HCT116 (cell line): ENCODE measurements at regions not wholly inside any gene's neighbourhood (a gene's known extent, or its start where the extent isn't known, plus 50 kb on each side); places are given as distances from the start of the nearest gene placed in this dataset.

Experiments
- ATAC-seq: fragments of 200-7000 bp; cut with Tn5 transposase; 2 replicates; pipeline ENCODE4 v1.9.1; 2020; ENCODE audit warnings: mild to moderate bottlenecking, moderate library complexity
- BruUV-seq: library from RNA; stranded (reverse); fragments of 400-500 nt; replicated peaks from 2 replicates; lab custom pipeline; 2021; lab: Mats Ljungman, UMichigan
- CTCF ChIA-PET: fragments of 300-600 bp; sonication (Branson Sonifier 250); formaldehyde crosslinking; loops from one replicate; lab custom pipeline; 2021; ENCODE audit warnings: antibody characterized with exemption; lab: Charles Lee
- POLR2A ChIA-PET: fragments of 300-600, 350-600 bp; sonication (Branson Sonifier 250); formaldehyde crosslinking; loops from one replicate; lab custom pipeline; 2021; ENCODE audit warnings: antibody characterized with exemption; lab: Charles Lee
- RAD21 ChIA-PET, 2 experiments: fragments of 300-600 bp; sonication (Branson Sonifier 250); formaldehyde crosslinking; loops; one replicate each; lab custom pipeline; 2023; ENCODE audit warnings: low total read pairs in 2 of 2; ENCODE audit not compliant: uncharacterized antibody in 2 of 2, unreplicated experiment in 2 of 2, low non-redundant PET in 1 of 2; lab: Charles Lee
- DNase-seq: peaks from one replicate; pipeline ENCODE4 v3.0.0-alpha.2; 2010; ENCODE audit warnings: low read depth, low spot score
- H2AFZ ChIP-seq: fragments of 200-600 bp; shearing (Covaris generic), sonication (generic); 2 replicates; pipeline ENCODE4 v1.6.1; 2017; ENCODE audit warnings: low read depth, mixed run types, mixed read lengths, antibody characterized with exemption, low read length; ENCODE audit not compliant: poor library complexity, severe bottlenecking
- H3K27ac ChIP-seq: 2 replicates; pipeline ENCODE4 v1.5.1; 2012; ENCODE audit warnings: low read depth, low read length
- H3K27me3 ChIP-seq: fragments of 200-600 bp; sonication (generic); 2 replicates; pipeline ENCODE4 v1.6.1; 2016; ENCODE audit warnings: mixed run types, low read length, mixed read lengths; ENCODE audit not compliant: insufficient read depth
- H3K36me3 ChIP-seq, 2 experiments: fragments of 200-500 bp in 1 of 2; fragments of 200-600 bp in 1 of 2; sonication (Bioruptor generic) in 1 of 2; sonication (generic) in 1 of 2; 2 replicates each; pipeline versions ENCODE4 v1.5.1 to v1.6.1; 2014 to 2016; ENCODE audit warnings: low read length in 2 of 2, inconsistent platforms in 1 of 2, mixed read lengths in 1 of 2, mixed run types in 1 of 2; ENCODE audit not compliant: insufficient read depth in 2 of 2, control insufficient read depth in 1 of 2
- H3K4me1 ChIP-seq, 2 experiments: fragments of 200-600 bp in 1 of 2; sonication (generic) in 1 of 2; 2 replicates each; pipeline versions ENCODE4 v1.5.1 to v1.6.1; 2012 to 2017; ENCODE audit warnings: low read length in 2 of 2, inconsistent platforms in 1 of 2, mild to moderate bottlenecking in 1 of 2, mixed read lengths in 1 of 2, mixed run types in 1 of 2, moderate library complexity in 1 of 2; ENCODE audit not compliant: insufficient read depth in 2 of 2, control insufficient read depth in 1 of 2
- H3K4me2 ChIP-seq: fragments of 200-600 bp; sonication (generic); 2 replicates; pipeline ENCODE4 v1.6.1; 2017; ENCODE audit warnings: mixed run types, low read length, mixed read lengths
- H3K4me3 ChIP-seq, 2 experiments: fragments of 200-600 bp in 1 of 2; sonication (generic) in 1 of 2; replicated peaks in 1 of 2; 2 replicates each; pipeline ENCODE4 v1.5.1; 2011 to 2016; ENCODE audit warnings: low read length in 2 of 2, control low read depth in 1 of 2, low read depth in 1 of 2, mild to moderate bottlenecking in 1 of 2, mixed read lengths in 1 of 2, mixed run types in 1 of 2
- H3K79me2 ChIP-seq: fragments of 200-600 bp; sonication (generic); 2 replicates; pipeline ENCODE4 v1.6.1; 2017; ENCODE audit warnings: mild to moderate bottlenecking, mixed run types, low read length, moderate library complexity, mixed read lengths; ENCODE audit not compliant: insufficient read depth
- H3K9ac ChIP-seq: fragments of 200-600 bp; sonication (generic); 2 replicates; pipeline ENCODE4 v1.6.1; 2016; ENCODE audit warnings: low read length, mixed read lengths
- H3K9me2 ChIP-seq: fragments of 200-600 bp; sonication (generic), shearing (Covaris generic); 2 replicates; pipeline ENCODE4 v1.6.1; 2017; ENCODE audit warnings: mixed run types, mild to moderate bottlenecking, moderate library complexity; ENCODE audit not compliant: insufficient read depth
- H3K9me3 ChIP-seq, 2 experiments: fragments of 200-500 bp in 1 of 2; fragments of 200-600 bp in 1 of 2; sonication (Bioruptor generic) in 1 of 2; sonication (generic) in 1 of 2; 2 replicates each; pipeline ENCODE4 v1.6.1; 2014 to 2017; ENCODE audit warnings: low read length in 2 of 2, mixed read lengths in 2 of 2, inconsistent platforms in 1 of 2, low read depth in 1 of 2, mild to moderate bottlenecking in 1 of 2, mixed run types in 1 of 2, moderate library complexity in 1 of 2; ENCODE audit not compliant: control insufficient read depth in 1 of 2, insufficient read depth in 1 of 2
- H4K20me1 ChIP-seq: fragments of 200-600 bp; sonication (generic), shearing (Covaris generic); 2 replicates; pipeline ENCODE4 v1.6.1; 2017; ENCODE audit warnings: mixed run types, mild to moderate bottlenecking, moderate library complexity; ENCODE audit not compliant: insufficient read depth
- EZH2phosphoT487 ChIP-seq: fragments of 200-600 bp; IDR thresholded peaks from 2 replicates; pipeline ENCODE4 v1.6.1; 2018; ENCODE audit warnings: antibody characterized with exemption, borderline replicate concordance
- JUND ChIP-seq: IDR thresholded peaks from 2 replicates; pipeline ENCODE4 v1.6.1; 2012
- POLR2A ChIP-seq: IDR thresholded peaks from 2 replicates; pipeline ENCODE4 v1.7.0; 2011; ENCODE audit warnings: borderline replicate concordance; ENCODE audit not compliant: insufficient read depth, insufficient read length; ENCODE audit errors: extremely low read depth
- REST ChIP-seq: IDR thresholded peaks from 2 replicates; pipeline ENCODE4 v1.6.1; 2012; ENCODE audit warnings: low read depth
- SP1 ChIP-seq: IDR thresholded peaks from 2 replicates; pipeline ENCODE4 v1.6.1; 2012; ENCODE audit warnings: low read depth
- SRF ChIP-seq: IDR thresholded peaks from 2 replicates; pipeline ENCODE4 v1.6.1; 2012; ENCODE audit warnings: low read depth
- TCF7L2 ChIP-seq: IDR thresholded peaks from 2 replicates; pipeline ENCODE4 v1.7.0; 2011; ENCODE audit warnings: borderline replicate concordance, inconsistent platforms; ENCODE audit not compliant: insufficient read depth, insufficient read length; ENCODE audit errors: extremely low read depth
- intact Hi-C: fragments of 100-400 bp; cut with micrococcal nuclease; formaldehyde crosslinking; loops from 2 replicates; pipeline ENCODE4 v1.10.0; 2022
- TF ChIP-seq, protein P1 (sequence below): IDR thresholded peaks from 2 replicates; pipeline ENCODE4 v1.6.1; 2012

DNA sequence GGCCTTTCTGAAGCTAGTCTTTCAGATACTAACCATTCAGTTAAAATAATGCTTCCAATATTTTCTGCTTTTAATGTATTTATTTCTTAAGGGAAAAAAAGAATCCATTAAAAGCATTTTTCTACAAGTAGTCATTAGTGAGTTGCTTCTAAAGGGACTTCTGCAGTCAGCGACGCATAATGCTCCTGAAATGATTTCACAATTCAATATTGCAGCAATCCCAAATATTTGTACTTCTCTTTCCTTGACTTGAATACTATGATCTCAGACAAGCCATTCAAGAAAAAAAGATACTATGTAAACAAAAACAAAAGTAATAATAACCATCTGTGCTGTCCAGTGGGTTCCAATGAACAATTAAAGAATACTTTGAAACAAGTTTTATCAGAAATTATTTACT lies 681.0 kb downstream of the DIPK2A start:
- Histone ChIP-seq H3K4me1 (no peaks in the 10 kb centered on the region), H3K4me2 (no peak overlapping the region), H2AFZ (no peak overlapping the region), H3K27ac (no peak overlapping the region), H3K9me2 (no peaks in the 10 kb centered on the region), H3K36me3 (no peaks in the 10 kb centered on the region), H3K27me3 (no peaks in the 10 kb centered on the region), H3K4me3 (no peak overlapping the region), H4K20me1 (no peaks in the 10 kb centered on the region), H3K9me3 (no peaks in the 10 kb centered on the region), H3K79me2 (no peaks in the 10 kb centered on the region), H3K9ac (no peak overlapping the region)
- ChIA-PET POLR2A (no interaction called here), CTCF (no interaction called here), RAD21 (no interaction called here)
- no peak for DNase-seq
- ATAC-seq, result no peak
- TF ChIP-seq POLR2A, result no peak
- TF ChIP-seq SP1, result no peak
- no peak for TF ChIP-seq SRF
- TF ChIP-seq REST, result no peak
- TF ChIP-seq EZH2phosphoT487, result no peak
- no peak for TF ChIP-seq TCF7L2
- TF ChIP-seq JUND, result no peak
- TF ChIP-seq, protein P1, sequence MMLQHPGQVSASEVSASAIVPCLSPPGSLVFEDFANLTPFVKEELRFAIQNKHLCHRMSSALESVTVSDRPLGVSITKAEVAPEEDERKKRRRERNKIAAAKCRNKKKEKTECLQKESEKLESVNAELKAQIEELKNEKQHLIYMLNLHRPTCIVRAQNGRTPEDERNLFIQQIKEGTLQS, result no peak
- intact Hi-C loops, result no loop called here
- BruUV-seq, result no TSS peak
